ENCODE measurements at regions not wholly inside any gene's neighbourhood (a gene's known extent, or its start where the extent isn't known, plus 50 kb on each side); places are given as distances from the start of the nearest gene placed in this dataset.

GRCh38 chr12:116654226-116654743, 83.6 kb downstream of the SPRING1 start:
- H3K36me3 ChIP-seq (ENCODE audit: control insufficient read depth, insufficient read depth, low read length) = no peaks in the 10 kb centered on the region
- H3K4me3 ChIP-seq (ENCODE audit: insufficient read depth, low read depth, low read length) = no peak overlapping the region
- H3K9me3 ChIP-seq (ENCODE audit: control insufficient read depth, low read length) = no peaks in the 10 kb centered on the region
- no peaks in the 10 kb centered on the region for H3K27me3 ChIP-seq (ENCODE audit: control insufficient read depth, insufficient read depth, low read length, poor library complexity, severe bottlenecking)
- peaks cover 5% of the 10 kb centered on the region for H3K4me1 ChIP-seq (ENCODE audit: control insufficient read depth, insufficient read depth, low read length)
- no peak overlapping the region for H3K27ac ChIP-seq (ENCODE audit: insufficient read depth, low read depth, low read length, poor library complexity, severe bottlenecking)
- WGBS, 2 experiments = 94% methylated on average over 5 to 6 of the region's 6 CpGs

- no peaks in the 10 kb centered on the region for H3K4me1 ChIP-seq (ENCODE audit: control insufficient read depth, insufficient read depth, low read length)
- WGBS, 2 experiments = 92 to 97% methylated on average over 5 of the region's 5 CpGs
- no peak overlapping the region for H3K27ac ChIP-seq (ENCODE audit: insufficient read depth, low read depth, low read length, poor library complexity, severe bottlenecking)
- H3K27me3 ChIP-seq (ENCODE audit: control insufficient read depth, insufficient read depth, low read length, poor library complexity, severe bottlenecking) = no peaks in the 10 kb centered on the region
- no peaks in the 10 kb centered on the region for H3K36me3 ChIP-seq (ENCODE audit: control insufficient read depth, insufficient read depth, low read length)
- no peaks in the 10 kb centered on the region for H3K9me3 ChIP-seq (ENCODE audit: control insufficient read depth, low read length)
- H3K4me3 ChIP-seq (ENCODE audit: insufficient read depth, low read depth, low read length) = no peak overlapping the region
These were observed 86.8 kb downstream of the SPRING1 start for GRCh38 chr12:116651089-116651488.

DNA sequence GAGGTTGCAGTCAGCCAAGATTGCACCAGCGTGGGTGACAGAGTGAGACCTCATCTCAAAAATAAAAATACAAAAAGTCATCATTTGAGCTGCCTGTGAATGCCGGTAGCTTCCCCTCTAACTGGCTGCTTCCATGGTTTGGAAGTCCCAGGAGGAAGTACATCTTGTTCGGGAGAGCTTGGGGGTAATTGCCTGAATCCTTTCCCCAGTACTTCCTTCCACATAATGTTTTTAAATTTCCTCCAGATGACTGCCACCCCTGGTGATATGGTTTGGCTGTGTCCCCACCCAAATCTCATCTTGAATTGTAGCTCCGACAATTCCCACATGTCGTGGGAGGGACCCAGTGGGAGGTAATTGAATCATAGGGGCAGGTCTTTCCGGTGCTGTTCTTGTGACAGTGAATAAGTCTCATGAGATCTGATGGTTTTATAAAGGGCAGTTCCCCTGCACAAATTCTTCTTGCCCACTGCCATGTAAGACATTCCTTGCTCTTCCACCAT, 87.2 kb downstream of the SPRING1 start:
- Histone ChIP-seq H3K27ac (ENCODE audit: insufficient read depth, low read depth, low read length, poor library complexity, severe bottlenecking) (no peak overlapping the region), H3K27me3 (ENCODE audit: control insufficient read depth, insufficient read depth, low read length, poor library complexity, severe bottlenecking) (no peaks in the 10 kb centered on the region), H3K4me1 (ENCODE audit: control insufficient read depth, insufficient read depth, low read length) (peaks cover 2% of the 10 kb centered on the region), H3K9me3 (ENCODE audit: control insufficient read depth, low read length) (no peaks in the 10 kb centered on the region), H3K36me3 (ENCODE audit: control insufficient read depth, insufficient read depth, low read length) (no peaks in the 10 kb centered on the region), H3K4me3 (ENCODE audit: insufficient read depth, low read depth, low read length) (no peak overlapping the region)
- WGBS, 2 experiments = 87 to 92% methylated on average over 6 of the region's 6 CpGs

- H3K36me3 ChIP-seq (ENCODE audit: control insufficient read depth, insufficient read depth, low read length) = no peaks in the 10 kb centered on the region
- peaks cover 2% of the 10 kb centered on the region for H3K4me1 ChIP-seq (ENCODE audit: control insufficient read depth, insufficient read depth, low read length)
- 86 to 91% methylated on average over 2 of the region's 2 CpGs for WGBS, 2 experiments
- H3K9me3 ChIP-seq (ENCODE audit: control insufficient read depth, low read length) = no peaks in the 10 kb centered on the region
- H3K4me3 ChIP-seq (ENCODE audit: insufficient read depth, low read depth, low read length) = no peak overlapping the region
- no peaks in the 10 kb centered on the region for H3K27me3 ChIP-seq (ENCODE audit: control insufficient read depth, insufficient read depth, low read length, poor library complexity, severe bottlenecking)
- H3K27ac ChIP-seq (ENCODE audit: insufficient read depth, low read depth, low read length, poor library complexity, severe bottlenecking) = no peak overlapping the region
These were observed 87.8 kb downstream of the SPRING1 start for GRCh38 chr12:116650062-116650461.

GRCh38 chr12:116647813-116648212, 88.6 kb downstream of the MAP1LC3B2 start:
- no peaks in the 10 kb centered on the region for H3K9me3 ChIP-seq (ENCODE audit: control insufficient read depth, low read length)
- no peaks in the 10 kb centered on the region for H3K27me3 ChIP-seq (ENCODE audit: control insufficient read depth, insufficient read depth, low read length, poor library complexity, severe bottlenecking)
- no peak overlapping the region for H3K4me3 ChIP-seq (ENCODE audit: insufficient read depth, low read depth, low read length)
- WGBS, 2 experiments = 81 to 87% methylated on average over 4 of the region's 4 CpGs
- no peaks in the 10 kb centered on the region for H3K36me3 ChIP-seq (ENCODE audit: control insufficient read depth, insufficient read depth, low read length)
- H3K27ac ChIP-seq (ENCODE audit: insufficient read depth, low read depth, low read length, poor library complexity, severe bottlenecking) = no peak overlapping the region
- H3K4me1 ChIP-seq (ENCODE audit: control insufficient read depth, insufficient read depth, low read length) = peaks cover 2% of the 10 kb centered on the region

GRCh38 chr12:116646901-116647300, 87.7 kb downstream of the MAP1LC3B2 start:
- no peak overlapping the region for H3K27ac ChIP-seq (ENCODE audit: insufficient read depth, low read depth, low read length, poor library complexity, severe bottlenecking)
- H3K36me3 ChIP-seq (ENCODE audit: control insufficient read depth, insufficient read depth, low read length) = no peaks in the 10 kb centered on the region

DNA sequence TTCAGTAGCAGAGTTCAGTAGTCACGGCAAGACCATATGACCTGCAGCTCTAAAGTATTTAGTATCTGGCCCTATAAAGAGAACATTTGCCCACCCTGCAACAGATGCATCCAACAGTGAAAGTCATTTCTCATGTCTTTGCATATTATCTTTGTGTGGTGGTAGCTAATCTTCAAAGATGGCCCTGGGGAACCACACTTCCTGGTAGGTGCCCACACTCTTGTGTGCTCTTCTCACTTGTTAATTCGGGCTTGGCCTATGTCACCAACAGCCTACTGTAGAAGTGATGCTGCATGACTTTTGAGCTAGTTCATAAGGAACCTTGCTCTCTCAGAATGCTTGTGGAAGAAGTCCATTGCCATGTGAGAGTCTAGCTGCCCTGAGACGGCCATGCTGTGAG, 85.6 kb downstream of the MAP1LC3B2 start:
- no peak overlapping the region for H3K4me3 ChIP-seq (ENCODE audit: insufficient read depth, low read depth, low read length)
- H3K27ac ChIP-seq (ENCODE audit: insufficient read depth, low read depth, low read length, poor library complexity, severe bottlenecking) = no peak overlapping the region
- H3K4me1 ChIP-seq (ENCODE audit: control insufficient read depth, insufficient read depth, low read length) = peaks cover 2% of the 10 kb centered on the region
- no peaks in the 10 kb centered on the region for H3K9me3 ChIP-seq (ENCODE audit: control insufficient read depth, low read length)
- 91 to 94% methylated on average over 3 of the region's 3 CpGs for WGBS, 2 experiments
- H3K27me3 ChIP-seq (ENCODE audit: control insufficient read depth, insufficient read depth, low read length, poor library complexity, severe bottlenecking) = no peaks in the 10 kb centered on the region
- H3K36me3 ChIP-seq (ENCODE audit: control insufficient read depth, insufficient read depth, low read length) = no peaks in the 10 kb centered on the region

More at GRCh38 chr12:116646901-116647300, 87.7 kb downstream of the MAP1LC3B2 start:
- Histone ChIP-seq H3K9me3 (ENCODE audit: control insufficient read depth, low read length) (no peaks in the 10 kb centered on the region), H3K27me3 (ENCODE audit: control insufficient read depth, insufficient read depth, low read length, poor library complexity, severe bottlenecking) (no peaks in the 10 kb centered on the region), H3K4me3 (ENCODE audit: insufficient read depth, low read depth, low read length) (no peak overlapping the region), H3K4me1 (ENCODE audit: control insufficient read depth, insufficient read depth, low read length) (peaks cover 2% of the 10 kb centered on the region)

GRCh38 chr12:116642683-116643082, 83.5 kb downstream of the MAP1LC3B2 start:
- 80 to 85% methylated on average over 2 of the region's 2 CpGs for WGBS, 2 experiments
- Histone ChIP-seq H3K4me1 (ENCODE audit: control insufficient read depth, insufficient read depth, low read length) (peaks cover 2% of the 10 kb centered on the region), H3K36me3 (ENCODE audit: control insufficient read depth, insufficient read depth, low read length) (no peaks in the 10 kb centered on the region), H3K4me3 (ENCODE audit: insufficient read depth, low read depth, low read length) (no peak overlapping the region), H3K9me3 (ENCODE audit: control insufficient read depth, low read length) (no peaks in the 10 kb centered on the region), H3K27me3 (ENCODE audit: control insufficient read depth, insufficient read depth, low read length, poor library complexity, severe bottlenecking) (no peaks in the 10 kb centered on the region), H3K27ac (ENCODE audit: insufficient read depth, low read depth, low read length, poor library complexity, severe bottlenecking) (no peak overlapping the region)

DNA sequence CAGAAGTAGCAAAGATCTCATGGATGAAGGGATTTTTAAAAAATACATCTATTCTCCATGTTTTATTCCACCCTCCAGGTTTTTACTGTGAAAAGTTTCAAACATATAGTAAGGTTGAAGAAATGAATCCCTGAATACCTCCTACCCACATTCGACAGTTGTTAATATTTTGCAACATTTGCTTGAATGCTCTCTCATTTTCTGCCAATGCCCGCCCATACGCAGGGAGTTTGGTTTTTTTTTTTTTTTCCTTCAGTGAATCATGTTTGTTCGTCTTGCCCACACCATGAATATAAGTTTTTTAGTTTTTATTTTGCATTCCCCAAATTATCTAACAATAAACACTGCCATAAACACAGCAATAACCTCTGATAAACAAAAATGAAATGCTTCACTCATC, 82.9 kb downstream of the MAP1LC3B2 start:
- no peaks in the 10 kb centered on the region for H3K36me3 ChIP-seq (ENCODE audit: control insufficient read depth, insufficient read depth, low read length)
- no peaks in the 10 kb centered on the region for H3K27me3 ChIP-seq (ENCODE audit: control insufficient read depth, insufficient read depth, low read length, poor library complexity, severe bottlenecking)
- H3K9me3 ChIP-seq (ENCODE audit: control insufficient read depth, low read length) = no peaks in the 10 kb centered on the region
- peaks cover 2% of the 10 kb centered on the region for H3K4me1 ChIP-seq (ENCODE audit: control insufficient read depth, insufficient read depth, low read length)
- 84 to 87% methylated on average over 4 of the region's 4 CpGs for WGBS, 2 experiments
- H3K4me3 ChIP-seq (ENCODE audit: insufficient read depth, low read depth, low read length) = no peak overlapping the region
- no peak overlapping the region for H3K27ac ChIP-seq (ENCODE audit: insufficient read depth, low read depth, low read length, poor library complexity, severe bottlenecking)

- H3K4me3 ChIP-seq (ENCODE audit: insufficient read depth, low read depth, low read length) = no peak overlapping the region
- H3K27ac ChIP-seq (ENCODE audit: insufficient read depth, low read depth, low read length, poor library complexity, severe bottlenecking) = no peak overlapping the region
- WGBS, 2 experiments = 81 to 90% methylated on average over 1 of the region's 1 CpG
- no peaks in the 10 kb centered on the region for H3K9me3 ChIP-seq (ENCODE audit: control insufficient read depth, low read length)
- H3K36me3 ChIP-seq (ENCODE audit: control insufficient read depth, insufficient read depth, low read length) = no peaks in the 10 kb centered on the region
- H3K27me3 ChIP-seq (ENCODE audit: control insufficient read depth, insufficient read depth, low read length, poor library complexity, severe bottlenecking) = no peaks in the 10 kb centered on the region
- H3K4me1 ChIP-seq (ENCODE audit: control insufficient read depth, insufficient read depth, low read length) = no peaks in the 10 kb centered on the region
These were observed 81.1 kb downstream of the MAP1LC3B2 start for GRCh38 chr12:116640281-116640680.

GRCh38 chr12:116639765-116640164, 80.6 kb downstream of the MAP1LC3B2 start:
- Histone ChIP-seq H3K36me3 (ENCODE audit: control insufficient read depth, insufficient read depth, low read length) (no peaks in the 10 kb centered on the region), H3K27me3 (ENCODE audit: control insufficient read depth, insufficient read depth, low read length, poor library complexity, severe bottlenecking) (no peaks in the 10 kb centered on the region), H3K9me3 (ENCODE audit: control insufficient read depth, low read length) (no peaks in the 10 kb centered on the region), H3K4me1 (ENCODE audit: control insufficient read depth, insufficient read depth, low read length) (no peaks in the 10 kb centered on the region), H3K27ac (ENCODE audit: insufficient read depth, low read depth, low read length, poor library complexity, severe bottlenecking) (no peak overlapping the region), H3K4me3 (ENCODE audit: insufficient read depth, low read depth, low read length) (no peak overlapping the region)
- 90 to 94% methylated on average over 4 of the region's 4 CpGs for WGBS, 2 experiments

Measured in ectodermal cell (in vitro differentiated cells).